Fibroblast of the aortic adventitia (primary cell): ENCODE measurements at regions not wholly inside any gene's neighbourhood (a gene's known extent, or its start where the extent isn't known, plus 50 kb on each side); places are given as distances from the start of the nearest gene placed in this dataset.
A peak's percentile ranks its signal among the peaks of the same experiment; 100 is the strongest.

Experiments used
- DNase-seq: peaks from one replicate; pipeline ENCODE4 v3.0.0-alpha.2; 2010; ENCODE audit warnings: low read depth
- H3K4me3 ChIP-seq: 2 replicates; pipeline ENCODE4 v1.5.1; 2011; ENCODE audit warnings: low read depth, mild to moderate bottlenecking, control low read depth, low read length, moderate library complexity
- CTCF ChIP-seq: IDR thresholded peaks from 2 replicates; pipeline ENCODE4 v1.5.1; 2011; ENCODE audit warnings: mild to moderate bottlenecking, low read length, control low read depth, inconsistent platforms; ENCODE audit not compliant: insufficient read depth

GRCh38 chr12:46497739-46498138 is 125.2 kb upstream of the SLC38A2 start:
- H3K4me3 ChIP-seq: no peak overlapping the region
- no peak for DNase-seq
- TF ChIP-seq CTCF: no peak

DNA sequence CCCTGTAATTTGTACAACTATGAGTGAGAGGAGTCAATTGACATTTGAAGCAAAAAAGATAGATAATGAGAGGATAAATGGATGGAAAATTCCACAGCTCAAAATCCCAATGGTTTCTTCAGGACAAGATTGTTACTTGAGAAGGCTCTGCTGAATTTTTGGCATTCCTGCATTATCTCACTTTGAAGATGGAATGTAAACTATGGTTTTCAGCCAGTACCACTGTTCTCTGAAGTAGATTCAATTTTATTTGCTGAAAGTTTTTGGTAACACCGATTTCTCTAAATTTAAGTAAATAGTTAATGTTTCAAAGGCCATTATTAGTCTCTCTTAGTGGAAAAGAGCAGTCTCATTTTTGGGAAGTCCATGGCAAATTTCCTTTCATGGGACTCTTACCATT is 121.9 kb upstream of the SLC38A2 start:
- peak; percentile 93 for DNase-seq
- no peak overlapping the region for H3K4me3 ChIP-seq
- TF ChIP-seq CTCF: no peak

- no peak for TF ChIP-seq CTCF
- no peak for DNase-seq
- H3K4me3 ChIP-seq: no peak overlapping the region
Measured at GRCh38 chr12:46493834-46494181, 121.2 kb upstream of the SLC38A2 start.

- no peak overlapping the region for H3K4me3 ChIP-seq
- DNase-seq: no peak
- no peak for TF ChIP-seq CTCF
Measured at GRCh38 chr12:46493150-46493833, 120.7 kb upstream of the SLC38A2 start.

GRCh38 chr12:46492471-46493085 is 120.0 kb upstream of the SLC38A2 start:
- TF ChIP-seq CTCF: no peak
- peak; percentile 79 for DNase-seq
- no peak overlapping the region for H3K4me3 ChIP-seq

DNA sequence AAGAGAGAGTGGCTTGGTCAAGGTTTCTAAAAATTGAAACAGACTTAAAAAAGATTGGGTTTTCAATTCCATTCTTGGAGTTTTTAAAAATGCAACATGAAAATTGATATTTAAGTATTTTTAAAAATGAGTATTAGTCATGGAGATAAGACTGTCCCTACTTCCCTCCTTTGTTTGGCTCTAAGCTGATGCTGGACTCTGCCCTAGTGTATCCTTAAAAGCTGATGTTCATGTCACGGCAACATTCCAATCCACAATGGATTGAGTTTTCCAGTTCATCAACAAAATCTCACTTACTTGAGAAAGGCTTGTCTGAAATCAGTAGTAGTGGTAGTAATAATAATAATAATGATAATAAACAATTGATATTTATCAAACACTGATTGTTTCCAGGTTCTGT is 119.0 kb upstream of the SLC38A2 start:
- peak; percentile 91 for DNase-seq
- TF ChIP-seq CTCF: no peak
- no peak overlapping the region for H3K4me3 ChIP-seq

DNA sequence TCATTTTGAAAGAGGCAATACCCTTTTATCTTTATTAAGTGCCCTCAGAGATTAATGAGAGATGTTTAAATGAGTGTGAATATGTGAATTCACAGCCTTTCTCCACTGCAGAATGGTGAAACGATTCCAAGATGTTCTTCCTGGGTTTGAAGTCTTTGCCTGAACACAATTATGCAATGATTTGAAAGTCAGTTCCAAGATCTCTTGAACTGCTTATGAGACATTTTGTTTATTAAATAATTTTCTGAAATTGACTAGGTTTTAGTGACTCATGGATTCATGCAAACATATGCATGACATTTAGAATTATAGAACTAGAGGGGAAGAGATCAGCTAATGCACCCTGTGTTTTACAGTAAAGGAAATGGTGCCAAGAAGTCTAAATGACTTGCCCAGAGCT is 118.1 kb upstream of the SLC38A2 start:
- no peak for TF ChIP-seq CTCF
- H3K4me3 ChIP-seq: no peak overlapping the region
- DNase-seq: peak; percentile 86
